WTC11 (cell line): ENCODE measurements at regions not wholly inside any gene's neighbourhood (a gene's known extent, or its start where the extent isn't known, plus 50 kb on each side); places are given as distances from the start of the nearest gene placed in this dataset.

Experiments used
- ATAC-seq: fragments of 200-7000 bp; cut with Tn5 transposase; 2 replicates; pipeline ENCODE4 v1.10.0; 2021; ENCODE audit warnings: mild to moderate bottlenecking, moderate library complexity
- CTCF ChIA-PET: fragments of 300-600 bp; sonication (Branson Sonifier 250); formaldehyde crosslinking; loops from one replicate; lab custom pipeline; 2021; ENCODE audit warnings: antibody characterized with exemption; lab: Charles Lee
- POLR2A ChIA-PET: fragments of 350-600 bp; sonication (Branson Sonifier 250); formaldehyde crosslinking; loops from one replicate; lab custom pipeline; 2021; ENCODE audit warnings: antibody characterized with exemption; lab: Charles Lee
- DNase-seq: peaks from one replicate; pipeline ENCODE4 v3.0.0; 2021; ENCODE audit warnings: low spot score
- H3K27ac Mint-ChIP-seq: 2 replicates; pipeline ENCODE4 v1.8.0; 2021; ENCODE audit warnings: mixed read lengths
- H3K27me3 Mint-ChIP-seq: 2 replicates; pipeline ENCODE4 v1.8.0; 2021; ENCODE audit warnings: low read depth, mild to moderate bottlenecking, moderate library complexity, mixed read lengths
- H3K36me3 Mint-ChIP-seq: 2 replicates; pipeline ENCODE4 v1.8.0; 2021; ENCODE audit warnings: mixed read lengths
- H3K4me1 Mint-ChIP-seq: 2 replicates; pipeline ENCODE4 v1.8.0; 2022; ENCODE audit warnings: mixed read lengths
- H3K4me3 Mint-ChIP-seq: 2 replicates; pipeline ENCODE4 v1.8.0; 2021; ENCODE audit warnings: mild to moderate bottlenecking, moderate library complexity, mixed read lengths
- H3K9me3 Mint-ChIP-seq: 2 replicates; pipeline ENCODE4 v1.8.0; 2021; ENCODE audit warnings: mixed read lengths
- ARID4B ChIP-seq: sonication (generic); formaldehyde crosslinking; IDR thresholded peaks from 2 replicates; pipeline ENCODE4 v1.8.0; 2023; ENCODE audit warnings: missing genetic modification reagents, mild to moderate bottlenecking, borderline replicate concordance
- CREM ChIP-seq: sonication (generic); formaldehyde crosslinking; IDR thresholded peaks from 2 replicates; pipeline ENCODE4 v1.8.1; 2022; ENCODE audit warnings: mild to moderate bottlenecking, missing genetic modification reagents, moderate library complexity
- E2F5 ChIP-seq: sonication (generic); formaldehyde crosslinking; IDR thresholded peaks from 2 replicates; pipeline ENCODE4 v1.8.1; 2022; ENCODE audit warnings: mild to moderate bottlenecking, moderate library complexity, missing genetic modification reagents
- FOXP4 ChIP-seq: sonication (generic); formaldehyde crosslinking; IDR thresholded peaks from 2 replicates; pipeline ENCODE4 v1.8.0; 2022; ENCODE audit warnings: mild to moderate bottlenecking, missing genetic modification reagents
- GABPB1 ChIP-seq: sonication (generic); formaldehyde crosslinking; IDR thresholded peaks from 2 replicates; pipeline ENCODE4 v1.8.1; 2023; ENCODE audit warnings: mild to moderate bottlenecking, missing genetic modification reagents
- GRHL2 ChIP-seq: fragments of 250-450 bp; sonication (Bioruptor Pico); IDR thresholded peaks from 2 replicates; pipeline ENCODE4 v1.8.0; 2022; ENCODE audit warnings: mild to moderate bottlenecking, moderate library complexity; ENCODE audit not compliant: insufficient replicate concordance, severe bottlenecking
- NR3C1 ChIP-seq: sonication (generic); formaldehyde crosslinking; conservative IDR thresholded peaks from 2 replicates; pipeline ENCODE4 v1.8.1; 2023; ENCODE audit warnings: low read depth, mild to moderate bottlenecking, missing genetic modification reagents
- OVOL2 ChIP-seq: fragments of 250-450 bp; sonication (Bioruptor Pico); IDR thresholded peaks from 2 replicates; pipeline ENCODE4 v1.9.0; 2021; ENCODE audit warnings: mild to moderate bottlenecking, borderline replicate concordance
- SOX15 ChIP-seq: fragments of 250-450 bp; sonication (Bioruptor Pico); IDR thresholded peaks from 2 replicates; pipeline ENCODE4 v1.9.0; 2021; ENCODE audit warnings: mild to moderate bottlenecking
- TCF7 ChIP-seq: sonication (generic); formaldehyde crosslinking; IDR thresholded peaks from 2 replicates; pipeline ENCODE4 v1.8.0; 2022; ENCODE audit warnings: mild to moderate bottlenecking, low read depth, missing genetic modification reagents, moderate library complexity
- ZMAT4 ChIP-seq: fragments of 250-450 bp; sonication (Bioruptor Pico); IDR thresholded peaks from 2 replicates; pipeline ENCODE4 v1.9.0; 2021; ENCODE audit warnings: mild to moderate bottlenecking
- ZNF219 ChIP-seq: sonication (generic); formaldehyde crosslinking; IDR thresholded peaks from 2 replicates; pipeline ENCODE4 v1.8.0; 2023; ENCODE audit warnings: missing genetic modification reagents, mild to moderate bottlenecking, borderline replicate concordance
- ZNF671 ChIP-seq: fragments of 250-450 bp; sonication (Bioruptor Pico); IDR thresholded peaks from 2 replicates; pipeline ENCODE4 v1.8.0; 2021; ENCODE audit warnings: mild to moderate bottlenecking
- TF ChIP-seq, protein P1 (sequence below): sonication (generic); formaldehyde crosslinking; IDR thresholded peaks from 2 replicates; pipeline ENCODE4 v1.8.1; 2023; ENCODE audit warnings: mild to moderate bottlenecking, moderate library complexity, missing genetic modification reagents
- TF ChIP-seq, protein P2 (sequence below): sonication (generic); formaldehyde crosslinking; IDR thresholded peaks from 2 replicates; pipeline ENCODE4 v1.8.1; 2022; ENCODE audit warnings: low read depth, missing genetic modification reagents, borderline replicate concordance
- TF ChIP-seq, protein P3 (sequence below): fragments of 250-450 bp; sonication (Bioruptor Pico); IDR thresholded peaks from 2 replicates; pipeline ENCODE4 v1.9.0; 2021; ENCODE audit warnings: mild to moderate bottlenecking, borderline replicate concordance
- TF ChIP-seq, protein P4 (sequence below): fragments of 250-450 bp; sonication (Bioruptor Pico); IDR thresholded peaks from 2 replicates; pipeline ENCODE4 v2.1.2; 2022; ENCODE audit warnings: mild to moderate bottlenecking, moderate library complexity

- ChIA-PET CTCF (no interaction called here), POLR2A (no interaction called here)
- Mint-ChIP-seq H3K27ac (no peak overlapping the region), H3K4me3 (no peak overlapping the region), H3K27me3 (peaks cover 6% of the 10 kb centered on the region; the same call in 1 of the 2 replicates), H3K36me3 (peaks cover 13% of the 10 kb centered on the region), H3K4me1 (no peaks in the 10 kb centered on the region), H3K9me3 (peaks cover 48% of the 10 kb centered on the region)
- ATAC-seq (no peak), DNase-seq (no peak)
- no peak for TF ChIP-seq E2F5 (CRISPR knock-in tag)
- no peak for TF ChIP-seq OVOL2
- no peak for TF ChIP-seq GABPB1 (CRISPR knock-in tag)
- TF ChIP-seq NR3C1 (CRISPR knock-in tag), result no peak
- TF ChIP-seq, protein P1, sequence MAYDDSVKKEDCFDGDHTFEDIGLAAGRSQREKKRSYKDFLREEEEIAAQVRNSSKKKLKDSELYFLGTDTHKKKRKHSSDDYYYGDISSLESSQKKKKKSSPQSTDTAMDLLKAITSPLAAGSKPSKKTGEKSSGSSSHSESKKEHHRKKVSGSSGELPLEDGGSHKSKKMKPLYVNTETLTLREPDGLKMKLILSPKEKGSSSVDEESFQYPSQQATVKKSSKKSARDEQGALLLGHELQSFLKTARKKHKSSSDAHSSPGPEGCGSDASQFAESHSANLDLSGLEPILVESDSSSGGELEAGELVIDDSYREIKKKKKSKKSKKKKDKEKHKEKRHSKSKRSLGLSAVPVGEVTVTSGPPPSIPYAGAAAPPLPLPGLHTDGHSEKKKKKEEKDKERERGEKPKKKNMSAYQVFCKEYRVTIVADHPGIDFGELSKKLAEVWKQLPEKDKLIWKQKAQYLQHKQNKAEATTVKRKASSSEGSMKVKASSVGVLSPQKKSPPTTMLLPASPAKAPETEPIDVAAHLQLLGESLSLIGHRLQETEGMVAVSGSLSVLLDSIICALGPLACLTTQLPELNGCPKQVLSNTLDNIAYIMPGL (CRISPR knock-in tag), result no peak
- TF ChIP-seq GRHL2 (CRISPR knock-in tag), result no peak
Measured at GRCh38 chr14:101489092-101489760, 72.1 kb upstream of the DIO3 start.

GRCh38 chr14:101490771-101491170 is 70.5 kb upstream of the DIO3 start:
- CTCF ChIA-PET, result no interaction called here
- peaks cover 35% of the 10 kb centered on the region for H3K9me3 Mint-ChIP-seq
- TF ChIP-seq, protein P2, sequence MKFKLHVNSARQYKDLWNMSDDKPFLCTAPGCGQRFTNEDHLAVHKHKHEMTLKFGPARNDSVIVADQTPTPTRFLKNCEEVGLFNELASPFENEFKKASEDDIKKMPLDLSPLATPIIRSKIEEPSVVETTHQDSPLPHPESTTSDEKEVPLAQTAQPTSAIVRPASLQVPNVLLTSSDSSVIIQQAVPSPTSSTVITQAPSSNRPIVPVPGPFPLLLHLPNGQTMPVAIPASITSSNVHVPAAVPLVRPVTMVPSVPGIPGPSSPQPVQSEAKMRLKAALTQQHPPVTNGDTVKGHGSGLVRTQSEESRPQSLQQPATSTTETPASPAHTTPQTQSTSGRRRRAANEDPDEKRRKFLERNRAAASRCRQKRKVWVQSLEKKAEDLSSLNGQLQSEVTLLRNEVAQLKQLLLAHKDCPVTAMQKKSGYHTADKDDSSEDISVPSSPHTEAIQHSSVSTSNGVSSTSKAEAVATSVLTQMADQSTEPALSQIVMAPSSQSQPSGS (CRISPR knock-in tag), result no peak
- TF ChIP-seq ZMAT4 (CRISPR knock-in tag), result no peak
- TF ChIP-seq, protein P3, sequence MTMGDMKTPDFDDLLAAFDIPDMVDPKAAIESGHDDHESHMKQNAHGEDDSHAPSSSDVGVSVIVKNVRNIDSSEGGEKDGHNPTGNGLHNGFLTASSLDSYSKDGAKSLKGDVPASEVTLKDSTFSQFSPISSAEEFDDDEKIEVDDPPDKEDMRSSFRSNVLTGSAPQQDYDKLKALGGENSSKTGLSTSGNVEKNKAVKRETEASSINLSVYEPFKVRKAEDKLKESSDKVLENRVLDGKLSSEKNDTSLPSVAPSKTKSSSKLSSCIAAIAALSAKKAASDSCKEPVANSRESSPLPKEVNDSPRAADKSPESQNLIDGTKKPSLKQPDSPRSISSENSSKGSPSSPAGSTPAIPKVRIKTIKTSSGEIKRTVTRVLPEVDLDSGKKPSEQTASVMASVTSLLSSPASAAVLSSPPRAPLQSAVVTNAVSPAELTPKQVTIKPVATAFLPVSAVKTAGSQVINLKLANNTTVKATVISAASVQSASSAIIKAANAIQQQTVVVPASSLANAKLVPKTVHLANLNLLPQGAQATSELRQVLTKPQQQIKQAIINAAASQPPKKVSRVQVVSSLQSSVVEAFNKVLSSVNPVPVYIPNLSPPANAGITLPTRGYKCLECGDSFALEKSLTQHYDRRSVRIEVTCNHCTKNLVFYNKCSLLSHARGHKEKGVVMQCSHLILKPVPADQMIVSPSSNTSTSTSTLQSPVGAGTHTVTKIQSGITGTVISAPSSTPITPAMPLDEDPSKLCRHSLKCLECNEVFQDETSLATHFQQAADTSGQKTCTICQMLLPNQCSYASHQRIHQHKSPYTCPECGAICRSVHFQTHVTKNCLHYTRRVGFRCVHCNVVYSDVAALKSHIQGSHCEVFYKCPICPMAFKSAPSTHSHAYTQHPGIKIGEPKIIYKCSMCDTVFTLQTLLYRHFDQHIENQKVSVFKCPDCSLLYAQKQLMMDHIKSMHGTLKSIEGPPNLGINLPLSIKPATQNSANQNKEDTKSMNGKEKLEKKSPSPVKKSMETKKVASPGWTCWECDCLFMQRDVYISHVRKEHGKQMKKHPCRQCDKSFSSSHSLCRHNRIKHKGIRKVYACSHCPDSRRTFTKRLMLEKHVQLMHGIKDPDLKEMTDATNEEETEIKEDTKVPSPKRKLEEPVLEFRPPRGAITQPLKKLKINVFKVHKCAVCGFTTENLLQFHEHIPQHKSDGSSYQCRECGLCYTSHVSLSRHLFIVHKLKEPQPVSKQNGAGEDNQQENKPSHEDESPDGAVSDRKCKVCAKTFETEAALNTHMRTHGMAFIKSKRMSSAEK (CRISPR knock-in tag), result no peak
- TF ChIP-seq TCF7, result no peak
- TF ChIP-seq, protein P4, sequence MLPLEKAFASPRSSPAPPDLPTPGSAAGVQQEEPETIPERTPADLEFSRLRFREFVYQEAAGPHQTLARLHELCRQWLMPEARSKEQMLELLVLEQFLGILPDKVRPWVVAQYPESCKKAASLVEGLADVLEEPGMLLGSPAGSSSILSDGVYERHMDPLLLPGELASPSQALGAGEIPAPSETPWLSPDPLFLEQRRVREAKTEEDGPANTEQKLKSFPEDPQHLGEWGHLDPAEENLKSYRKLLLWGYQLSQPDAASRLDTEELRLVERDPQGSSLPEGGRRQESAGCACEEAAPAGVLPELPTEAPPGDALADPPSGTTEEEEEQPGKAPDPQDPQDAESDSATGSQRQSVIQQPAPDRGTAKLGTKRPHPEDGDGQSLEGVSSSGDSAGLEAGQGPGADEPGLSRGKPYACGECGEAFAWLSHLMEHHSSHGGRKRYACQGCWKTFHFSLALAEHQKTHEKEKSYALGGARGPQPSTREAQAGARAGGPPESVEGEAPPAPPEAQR (CRISPR knock-in tag), result no peak
- TF ChIP-seq ZNF671, result no peak
- no peak for TF ChIP-seq GRHL2 (CRISPR knock-in tag)
- TF ChIP-seq FOXP4 (CRISPR knock-in tag), result no peak
- no peak for TF ChIP-seq CREM (CRISPR knock-in tag)
- TF ChIP-seq ARID4B, result no peak
- no peak for TF ChIP-seq SOX15 (CRISPR knock-in tag)
- TF ChIP-seq ZNF219, result no peak

More at GRCh38 chr14:101490771-101491170, 70.5 kb upstream of the DIO3 start:
- H3K27me3 Mint-ChIP-seq, result peaks cover 8% of the 10 kb centered on the region; the same call in 1 of the 2 replicates
- peaks cover 10% of the 10 kb centered on the region for H3K4me1 Mint-ChIP-seq
- DNase-seq (no peak), ATAC-seq (no peak)
- H3K4me3 Mint-ChIP-seq, result no peak overlapping the region
- POLR2A ChIA-PET, result no interaction called here
- no peak overlapping the region for H3K27ac Mint-ChIP-seq
- H3K36me3 Mint-ChIP-seq, result peaks cover 11% of the 10 kb centered on the region
